ENCODE measurements at regions not wholly inside any gene's neighbourhood (a gene's known extent, or its start where the extent isn't known, plus 50 kb on each side); places are given as distances from the start of the nearest gene placed in this dataset.

- TF ChIP-seq, protein P1, sequence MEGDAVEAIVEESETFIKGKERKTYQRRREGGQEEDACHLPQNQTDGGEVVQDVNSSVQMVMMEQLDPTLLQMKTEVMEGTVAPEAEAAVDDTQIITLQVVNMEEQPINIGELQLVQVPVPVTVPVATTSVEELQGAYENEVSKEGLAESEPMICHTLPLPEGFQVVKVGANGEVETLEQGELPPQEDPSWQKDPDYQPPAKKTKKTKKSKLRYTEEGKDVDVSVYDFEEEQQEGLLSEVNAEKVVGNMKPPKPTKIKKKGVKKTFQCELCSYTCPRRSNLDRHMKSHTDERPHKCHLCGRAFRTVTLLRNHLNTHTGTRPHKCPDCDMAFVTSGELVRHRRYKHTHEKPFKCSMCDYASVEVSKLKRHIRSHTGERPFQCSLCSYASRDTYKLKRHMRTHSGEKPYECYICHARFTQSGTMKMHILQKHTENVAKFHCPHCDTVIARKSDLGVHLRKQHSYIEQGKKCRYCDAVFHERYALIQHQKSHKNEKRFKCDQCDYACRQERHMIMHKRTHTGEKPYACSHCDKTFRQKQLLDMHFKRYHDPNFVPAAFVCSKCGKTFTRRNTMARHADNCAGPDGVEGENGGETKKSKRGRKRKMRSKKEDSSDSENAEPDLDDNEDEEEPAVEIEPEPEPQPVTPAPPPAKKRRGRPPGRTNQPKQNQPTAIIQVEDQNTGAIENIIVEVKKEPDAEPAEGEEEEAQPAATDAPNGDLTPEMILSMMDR (IDR thresholded peaks at IDR 0.05; ENCODE audit: low read depth, low read length): no peak
- no peak for TF ChIP-seq EZH2phosphoT487 (IDR thresholded peaks at IDR 0.05; ENCODE audit: low read depth)
Measured at GRCh38 chr13:99743094-99743493, 228.5 kb downstream of the ZIC5 start.
